OCI-LY1 (cell line): ENCODE measurements at regions not wholly inside any gene's neighbourhood (a gene's known extent, or its start where the extent isn't known, plus 50 kb on each side); places are given as distances from the start of the nearest gene placed in this dataset.

Source experiments
- EZH2 ChIP-seq: fragments of 200-600 bp; sonication (generic), shearing (Covaris generic); IDR thresholded peaks from 2 replicates; pipeline ENCODE4 v1.8.0; 2017; ENCODE audit warnings: borderline replicate concordance, mixed run types, mild to moderate bottlenecking, antibody characterized with exemption, low read length, moderate library complexity, mixed read lengths
- TF ChIP-seq, protein P1 (sequence below): fragments of 200-600 bp; sonication (generic), shearing (Covaris generic); IDR thresholded peaks from 2 replicates; pipeline ENCODE4 v1.5.1; 2017; ENCODE audit warnings: mild to moderate bottlenecking, antibody characterized with exemption, low read length, moderate library complexity, mixed read lengths

DNA sequence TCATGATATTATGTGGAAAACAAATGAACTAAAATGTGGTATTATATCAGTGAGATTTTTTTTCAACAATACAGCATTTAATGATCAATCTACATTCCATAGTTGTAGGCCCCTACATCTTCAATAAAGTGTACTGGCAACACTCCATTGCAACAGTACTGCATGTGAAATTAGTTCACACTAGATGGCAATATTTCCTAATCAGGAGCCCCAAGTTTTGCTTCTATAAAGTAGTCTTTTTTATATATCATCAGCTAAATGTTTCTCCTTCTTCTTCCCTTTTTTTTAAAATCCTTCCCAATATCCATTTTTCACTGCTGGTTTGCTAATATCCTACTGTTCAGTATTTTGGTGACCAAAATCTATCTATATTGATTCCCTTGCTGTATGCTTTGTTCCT is 528.3 kb upstream of the ATXN8OS start:
- TF ChIP-seq, protein P1, sequence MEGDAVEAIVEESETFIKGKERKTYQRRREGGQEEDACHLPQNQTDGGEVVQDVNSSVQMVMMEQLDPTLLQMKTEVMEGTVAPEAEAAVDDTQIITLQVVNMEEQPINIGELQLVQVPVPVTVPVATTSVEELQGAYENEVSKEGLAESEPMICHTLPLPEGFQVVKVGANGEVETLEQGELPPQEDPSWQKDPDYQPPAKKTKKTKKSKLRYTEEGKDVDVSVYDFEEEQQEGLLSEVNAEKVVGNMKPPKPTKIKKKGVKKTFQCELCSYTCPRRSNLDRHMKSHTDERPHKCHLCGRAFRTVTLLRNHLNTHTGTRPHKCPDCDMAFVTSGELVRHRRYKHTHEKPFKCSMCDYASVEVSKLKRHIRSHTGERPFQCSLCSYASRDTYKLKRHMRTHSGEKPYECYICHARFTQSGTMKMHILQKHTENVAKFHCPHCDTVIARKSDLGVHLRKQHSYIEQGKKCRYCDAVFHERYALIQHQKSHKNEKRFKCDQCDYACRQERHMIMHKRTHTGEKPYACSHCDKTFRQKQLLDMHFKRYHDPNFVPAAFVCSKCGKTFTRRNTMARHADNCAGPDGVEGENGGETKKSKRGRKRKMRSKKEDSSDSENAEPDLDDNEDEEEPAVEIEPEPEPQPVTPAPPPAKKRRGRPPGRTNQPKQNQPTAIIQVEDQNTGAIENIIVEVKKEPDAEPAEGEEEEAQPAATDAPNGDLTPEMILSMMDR = peak; percentile 81
- no peak for TF ChIP-seq EZH2
